GM18520 (cell line): ENCODE measurements at regions not wholly inside any gene's neighbourhood (a gene's known extent, or its start where the extent isn't known, plus 50 kb on each side); places are given as distances from the start of the nearest gene placed in this dataset.
"Not testable (repeated sequence)": the region's sequence is repeated elsewhere in the genome, so short reads cannot be mapped to it uniquely, and the experiment has no call there.

ENCODE experiments used
- ATAC-seq: cut with Tn5 transposase; IDR thresholded peaks from one replicate; pipeline ENCODE4 v1.9.1; 2021; ENCODE audit not compliant: unreplicated experiment

- not testable (repeated sequence) for ATAC-seq
These were observed 239.3 kb upstream of the SGCG start for GRCh38 chr13:22941495-22941894.

- not testable (repeated sequence) for ATAC-seq
These were observed 237.9 kb upstream of the SGCG start for GRCh38 chr13:22942831-22943230.

DNA sequence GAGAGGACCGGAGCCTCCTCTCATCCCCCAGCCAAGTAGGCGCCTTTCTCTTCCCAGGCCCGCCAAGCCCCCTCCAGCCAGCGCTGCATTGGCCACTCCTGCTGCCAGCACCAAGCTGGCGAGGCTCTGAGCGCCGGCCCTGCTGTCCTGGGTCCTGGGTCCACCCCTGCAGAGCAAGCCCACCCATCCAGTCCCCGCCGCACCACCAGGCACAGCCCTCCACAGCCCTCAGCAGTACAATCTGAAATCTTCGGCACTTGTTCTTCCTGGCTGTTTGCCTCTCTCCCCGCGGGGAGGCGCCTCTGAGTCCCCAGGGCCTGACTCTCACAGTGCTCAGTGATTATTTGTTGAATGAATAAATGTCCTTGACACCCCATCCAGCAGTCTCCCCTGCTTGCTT lies 236.4 kb upstream of the SGCG start:
- no peak for ATAC-seq

- no peak for ATAC-seq
These were observed 235.2 kb upstream of the SGCG start for GRCh38 chr13:22945321-22946226.

GRCh38 chr13:22948421-22948820 lies 232.4 kb upstream of the SGCG start:
- ATAC-seq = no peak

DNA sequence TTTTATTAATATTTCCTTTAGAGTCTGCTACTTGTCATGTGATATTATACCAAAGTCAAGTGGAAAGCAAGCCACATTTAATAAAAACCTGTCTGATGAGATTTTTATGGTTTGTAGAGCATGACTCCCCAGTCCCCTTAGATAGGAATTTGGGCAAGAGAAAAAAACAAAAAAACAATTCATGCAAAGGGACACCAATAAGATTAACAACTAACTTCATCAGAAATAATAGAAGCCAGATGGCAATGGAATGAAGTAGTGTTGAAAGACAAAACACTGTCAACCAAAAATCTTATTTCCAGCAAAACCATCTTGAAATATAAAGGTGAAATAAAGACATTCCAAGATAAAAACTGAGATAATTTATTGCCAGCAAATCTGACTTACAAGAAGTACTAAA lies 228.8 kb upstream of the SGCG start:
- ATAC-seq = not testable (repeated sequence)

DNA sequence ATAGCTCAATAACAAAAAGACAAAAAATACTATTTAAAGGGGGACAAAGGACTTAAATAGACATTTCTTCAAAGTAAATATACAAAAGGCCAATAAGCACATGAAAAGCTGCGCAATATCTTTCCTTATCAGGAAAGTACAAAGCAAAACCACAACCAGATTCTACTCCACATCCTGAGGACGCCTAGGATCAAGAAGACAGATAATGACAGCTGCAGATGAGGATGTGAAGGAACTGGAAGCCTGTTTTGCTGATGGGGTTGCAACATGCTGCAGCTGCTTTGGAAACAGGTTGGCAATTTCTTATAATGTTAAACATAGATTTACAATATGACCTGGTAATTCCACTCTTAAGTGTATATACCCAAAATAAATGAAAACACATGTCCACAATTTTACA lies 225.6 kb upstream of the SGCG start:
- not testable (repeated sequence) for ATAC-seq

- ATAC-seq = not testable (repeated sequence)
These were observed 224.2 kb upstream of the SGCG start for GRCh38 chr13:22956456-22957115.

DNA sequence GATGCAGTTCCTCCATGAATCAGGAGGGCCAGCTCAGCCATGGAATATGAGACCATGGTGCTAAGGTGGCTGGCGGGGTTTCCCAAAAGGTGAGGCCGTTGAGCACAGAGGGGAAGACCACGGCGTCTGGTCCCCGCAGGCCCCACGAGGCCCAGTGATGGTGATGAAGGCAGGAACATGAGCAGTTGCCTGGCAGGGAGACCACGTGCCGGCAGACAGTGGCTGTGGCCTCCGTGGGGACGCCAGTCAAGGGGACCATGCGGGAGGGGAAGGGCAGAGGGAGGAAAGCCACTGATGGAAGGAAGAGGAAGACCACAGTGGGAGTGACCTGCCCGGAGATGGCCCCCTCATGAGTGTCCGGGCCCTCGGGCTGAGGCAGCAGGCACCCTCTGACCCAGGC lies 220.9 kb upstream of the SGCG start:
- ATAC-seq = not testable (repeated sequence)

GRCh38 chr13:22960827-22961226 lies 220.0 kb upstream of the SGCG start:
- ATAC-seq = no peak

- ATAC-seq = not testable (repeated sequence)
These were observed 219.4 kb upstream of the SGCG start for GRCh38 chr13:22961342-22961741.

GRCh38 chr13:22961835-22962537 lies 218.8 kb upstream of the SGCG start:
- ATAC-seq = no peak

- not testable (repeated sequence) for ATAC-seq
These were observed 217.3 kb upstream of the SGCG start for GRCh38 chr13:22963384-22964053.

- ATAC-seq = no peak
These were observed 216.4 kb upstream of the SGCG start for GRCh38 chr13:22964245-22964966.

DNA sequence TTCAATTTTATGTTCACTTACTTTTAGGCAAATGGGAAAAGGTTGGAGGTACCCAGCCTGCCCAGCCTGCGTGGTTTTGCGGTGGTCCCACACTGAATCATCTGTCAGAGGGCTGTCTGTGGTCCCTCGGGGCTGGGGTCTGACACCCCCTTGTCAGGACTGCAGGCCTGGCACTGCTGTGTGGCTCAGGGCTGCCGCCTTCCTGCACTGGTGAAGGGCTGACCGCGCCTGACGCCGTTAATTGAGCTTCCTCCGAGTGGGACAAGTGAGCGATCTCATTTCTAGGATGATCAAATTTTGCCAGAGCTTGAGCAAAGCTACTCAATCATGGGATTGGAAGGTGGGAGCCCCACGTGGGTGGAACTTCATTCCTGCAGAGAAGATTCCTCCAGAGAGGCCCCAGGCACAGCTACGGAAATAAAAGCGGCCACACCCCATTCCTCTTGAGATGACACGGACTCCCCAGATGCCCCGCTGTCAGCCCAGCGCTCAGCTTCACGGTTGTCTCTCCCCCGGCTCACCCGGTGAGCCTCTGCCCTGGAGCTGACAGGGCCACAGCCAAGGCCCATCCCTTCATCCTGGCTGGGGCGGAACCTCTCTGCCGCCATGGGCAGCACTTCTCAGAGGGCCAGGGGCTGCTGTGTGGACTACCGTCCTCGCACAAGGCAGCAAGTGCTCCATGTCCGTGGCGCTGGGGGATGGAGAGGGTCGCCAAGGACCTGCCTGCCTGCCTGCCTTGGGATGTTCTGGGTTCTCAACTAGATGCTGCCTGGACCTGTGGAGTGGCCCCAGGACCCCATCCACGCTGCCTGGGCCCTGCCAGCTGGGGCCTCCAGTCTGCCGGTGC lies 215.5 kb upstream of the SGCG start:
- not testable (repeated sequence) for ATAC-seq

DNA sequence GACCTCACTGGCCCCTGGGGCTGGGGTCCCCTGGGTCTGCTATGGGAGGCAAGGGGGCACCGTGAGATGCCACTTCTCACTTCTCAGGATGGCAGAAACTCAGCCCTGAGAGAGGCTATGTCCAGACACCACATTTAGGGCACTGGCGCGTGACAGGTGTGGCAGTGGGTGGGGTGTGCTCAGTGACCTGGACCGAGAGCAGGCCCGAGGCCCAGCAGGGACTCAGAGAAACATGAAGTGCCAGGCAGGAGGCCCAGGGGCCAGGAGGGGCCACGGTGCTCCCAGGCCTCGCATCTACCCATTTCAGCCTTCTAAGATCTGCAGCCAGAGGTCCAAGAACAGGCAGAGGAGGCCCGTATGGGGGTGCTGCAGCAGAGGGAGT lies 214.9 kb upstream of the SGCG start:
- ATAC-seq = not testable (repeated sequence)

DNA sequence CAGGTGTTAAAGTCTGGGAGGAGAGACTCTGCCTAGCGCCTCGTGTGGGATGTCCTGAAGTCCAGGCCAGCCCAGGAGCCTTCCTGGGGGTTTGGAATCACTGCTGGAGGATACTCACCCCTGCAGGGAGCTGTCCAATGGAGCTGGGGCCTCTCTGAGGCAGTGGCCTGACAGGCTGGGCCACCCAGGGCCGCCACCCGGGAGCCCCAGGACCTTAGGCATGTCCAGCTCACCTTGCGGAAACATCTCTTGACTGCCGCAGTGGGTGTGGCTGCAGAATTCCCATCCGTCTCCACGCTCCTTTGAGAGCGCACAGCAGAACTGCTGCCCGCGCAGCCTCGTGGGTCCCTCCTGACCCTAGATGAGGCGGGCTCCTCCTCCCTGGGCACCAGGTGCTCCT lies 214.0 kb upstream of the SGCG start:
- ATAC-seq = not testable (repeated sequence)

- ATAC-seq = no peak
These were observed 213.1 kb upstream of the SGCG start for GRCh38 chr13:22967669-22968068.

DNA sequence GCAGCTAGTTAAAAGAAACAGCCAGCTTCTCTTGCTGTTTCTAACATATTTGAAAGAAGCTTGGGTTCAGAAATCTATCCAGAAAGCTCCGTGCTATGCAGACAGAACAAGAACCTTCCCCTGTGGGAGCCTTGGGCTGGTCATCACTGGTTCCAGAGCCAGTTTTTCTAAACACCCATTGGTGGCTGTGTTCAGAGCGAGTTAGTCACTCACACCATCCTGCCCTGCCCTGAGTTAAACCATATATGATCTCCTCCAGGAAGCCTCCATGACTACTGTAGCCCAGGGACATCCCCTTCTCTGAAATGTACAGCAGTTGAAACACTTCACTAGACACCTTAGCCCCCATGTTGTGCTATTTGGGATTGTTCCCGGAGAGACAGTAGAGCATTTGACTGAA lies 200.8 kb upstream of the SGCG start:
- ATAC-seq = no peak

DNA sequence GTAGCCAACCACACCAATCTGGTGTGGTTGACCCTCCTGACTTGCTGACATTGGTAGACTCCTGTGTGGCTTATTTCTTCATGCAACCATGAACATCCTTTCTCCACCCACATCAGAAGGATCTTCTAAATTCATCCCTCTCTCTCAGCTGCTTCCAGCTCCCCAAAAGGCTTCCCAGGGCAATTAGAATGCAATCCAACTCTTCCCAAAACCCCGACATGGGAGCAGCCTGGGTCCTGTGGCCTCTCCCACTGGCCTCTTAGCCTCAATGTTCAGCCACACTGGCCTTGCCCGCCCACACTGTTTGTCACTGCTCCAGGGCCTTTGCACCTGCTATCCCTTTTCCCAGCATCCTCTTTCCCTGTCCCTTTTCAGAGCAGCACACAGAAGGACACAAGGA lies 199.8 kb upstream of the SGCG start:
- no peak for ATAC-seq
